Hippocampal formation (tissue), 2 donors: ENCODE measurements at regions not wholly inside any gene's neighbourhood (a gene's known extent, or its start where the extent isn't known, plus 50 kb on each side); places are given as distances from the start of the nearest gene placed in this dataset.

Experiments used
- DNase-seq, 2 donors: peaks; one replicate each; lab custom pipeline; 2025; lab: John Stamatoyannopoulos, UW

DNA sequence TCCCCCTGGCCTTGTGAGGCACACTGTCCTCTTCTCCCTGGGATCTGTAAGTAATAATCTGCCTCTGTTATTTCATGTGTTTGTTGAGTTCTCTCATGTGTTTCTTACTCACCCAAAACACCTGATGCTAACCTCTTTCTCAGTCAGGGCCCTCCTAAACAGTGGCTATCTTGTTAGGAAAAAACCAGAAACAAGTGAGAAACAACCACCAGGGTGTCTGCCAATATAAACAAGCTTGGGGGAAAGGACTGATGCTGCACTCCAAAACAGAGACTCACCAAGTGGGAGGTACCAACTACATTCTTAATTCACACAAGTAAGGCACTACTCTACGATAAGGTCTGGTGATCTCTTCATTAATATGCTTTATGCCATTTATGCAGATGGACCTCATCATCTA lies 564.4 kb downstream of the SEMA5A start:
- DNase-seq, result no peak

DNA sequence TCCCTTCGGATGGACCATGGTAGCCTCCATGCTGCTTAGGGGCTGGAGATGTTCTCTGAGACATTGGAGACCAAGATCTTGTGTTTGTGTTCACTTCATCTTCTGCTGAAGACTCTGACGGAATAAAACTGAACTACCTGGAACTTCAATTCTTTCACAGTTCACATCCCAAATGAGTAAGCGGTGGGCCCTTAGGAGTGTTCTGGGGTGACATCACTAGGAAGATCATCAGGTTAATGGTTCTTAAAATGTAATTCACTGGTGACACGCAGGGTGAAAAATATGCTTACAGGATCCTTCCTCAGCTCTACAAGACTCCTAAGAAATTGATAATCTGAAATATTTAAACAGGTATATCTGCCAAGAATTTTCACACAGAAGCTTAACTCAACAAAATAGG lies 561.5 kb downstream of the SEMA5A start:
- DNase-seq, result no peak
